ENCODE measurements at regions not wholly inside any gene's neighbourhood (a gene's known extent, or its start where the extent isn't known, plus 50 kb on each side); places are given as distances from the start of the nearest gene placed in this dataset.

DNA sequence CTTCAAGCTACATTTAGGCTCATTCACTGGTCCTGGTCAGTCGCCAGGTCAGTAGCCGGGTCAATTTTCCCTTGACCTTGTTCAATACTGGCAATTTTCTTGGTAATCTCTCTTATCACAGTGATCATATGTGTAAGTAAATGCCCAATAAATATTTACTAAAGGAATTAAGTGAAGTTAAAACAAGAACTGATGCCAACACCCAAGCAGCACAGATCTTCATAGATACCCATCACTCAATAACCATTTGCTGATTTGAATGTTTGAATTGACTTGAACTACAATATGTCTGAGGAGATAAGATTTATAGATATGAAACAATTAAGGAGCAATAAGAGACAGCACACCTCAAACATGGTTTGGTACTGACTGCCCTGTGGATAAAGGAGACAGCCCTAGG, 100.8 kb upstream of the PREP start:
- TF ChIP-seq POLR2A (IDR thresholded peaks at IDR 0.05; ENCODE audit: low read depth, low read length) = no peak
- TF ChIP-seq POLR2AphosphoS5 (IDR thresholded peaks at IDR 0.05; ENCODE audit: low read depth, low read length) = no peak
- no peak for TF ChIP-seq TAF1 (IDR thresholded peaks at IDR 0.05; ENCODE audit: low read depth, low read length)
- no peak for TF ChIP-seq PAX5 (IDR thresholded peaks at IDR 0.05; ENCODE audit: insufficient read depth, low read length, severe bottlenecking)
- no peak for TF ChIP-seq POU2F2 (IDR thresholded peaks at IDR 0.05; ENCODE audit: low read depth, low read length)

Data from GM12891 (cell line).